NOMO-1 treated with DMSO at 0.1 percent for 48 hours (cell line): ENCODE measurements at regions not wholly inside any gene's neighbourhood (a gene's known extent, or its start where the extent isn't known, plus 50 kb on each side); places are given as distances from the start of the nearest gene placed in this dataset.

ENCODE experiments used
- DNase-seq: peaks from one replicate; lab custom pipeline; 2025; ENCODE audit not compliant: unreplicated experiment; lab: John Stamatoyannopoulos, UW

- DNase-seq: no peak
These were observed 242.9 kb upstream of the ROPN1 start for GRCh38 chr3:124234852-124235252.

DNA sequence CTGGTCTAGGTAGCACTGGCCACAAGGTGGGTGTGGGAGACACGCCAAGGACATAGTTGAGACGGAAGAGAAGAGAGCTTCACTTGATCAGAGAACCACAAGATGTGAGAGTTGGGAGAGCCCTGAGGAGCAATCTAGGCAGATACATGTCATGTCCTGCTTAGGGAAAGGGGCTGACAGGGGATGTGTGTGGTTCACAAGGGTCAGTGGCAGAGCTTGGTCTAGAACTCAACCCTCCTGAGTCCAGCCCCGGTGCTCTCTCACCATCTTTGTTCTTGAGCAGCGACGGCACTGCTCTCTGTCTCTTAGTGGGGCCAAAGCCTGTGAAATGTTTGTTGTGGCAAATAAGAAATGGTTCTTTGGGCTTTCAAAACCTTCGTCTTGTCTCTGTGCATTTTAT, 243.5 kb upstream of the ROPN1 start:
- DNase-seq: no peak

DNA sequence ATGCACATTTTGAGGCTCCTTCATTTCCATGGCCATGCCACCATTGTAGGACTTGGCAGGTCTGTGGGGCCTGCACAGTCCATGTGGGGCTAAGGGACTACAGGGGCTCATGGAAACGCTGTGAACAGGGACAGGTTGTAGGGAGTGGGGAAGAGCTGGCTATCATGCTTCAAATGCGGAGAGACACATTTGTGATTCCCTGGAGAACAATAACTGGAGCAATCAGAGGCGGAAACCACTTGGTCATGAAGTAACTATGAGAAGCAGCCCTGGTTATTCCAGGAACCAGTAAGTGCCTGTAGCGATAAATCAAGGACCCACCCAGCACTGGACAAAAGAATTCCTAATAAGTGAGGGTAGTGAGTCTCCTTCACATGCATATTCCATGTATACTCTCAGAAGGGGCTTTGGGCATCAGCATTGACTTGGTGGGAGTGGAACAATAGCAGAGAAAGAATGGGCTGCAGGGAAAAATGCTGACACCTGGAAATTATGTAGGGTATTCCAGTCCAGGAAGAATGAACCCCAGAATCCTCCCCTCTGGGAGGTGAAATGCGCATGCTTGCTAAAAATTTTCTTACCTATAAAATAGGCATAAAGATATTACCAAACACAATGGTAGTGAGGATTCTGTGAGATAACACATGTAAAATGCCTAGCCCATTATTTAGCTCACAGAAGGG, 251.4 kb upstream of the ROPN1 start:
- no peak for DNase-seq

DNA sequence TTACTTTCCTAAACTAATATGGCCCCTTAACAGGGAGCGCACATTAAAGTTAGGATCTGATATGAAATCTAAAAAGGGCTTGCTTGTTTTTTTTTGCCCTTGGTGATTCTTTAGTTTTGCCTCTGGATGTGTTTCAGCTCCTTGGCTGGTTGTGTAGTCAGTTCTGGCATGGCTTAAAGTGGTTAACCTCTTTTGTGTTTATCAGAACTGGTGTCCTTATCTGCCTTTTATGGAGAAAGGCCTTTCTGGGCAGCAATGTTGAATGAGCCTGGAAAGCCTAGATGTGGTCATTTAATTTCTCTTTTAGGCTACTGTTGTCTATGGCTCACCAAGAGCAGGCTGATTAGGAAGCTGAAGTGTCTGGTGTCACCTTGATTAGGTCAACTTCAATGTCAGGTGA, 254.5 kb upstream of the ROPN1 start:
- no peak for DNase-seq

- peak; percentile 6 for DNase-seq
These were observed 255.0 kb upstream of the ROPN1 start for GRCh38 chr3:124246949-124247348.

GRCh38 chr3:124248471-124249028, 256.6 kb upstream of the ROPN1 start:
- no peak for DNase-seq

GRCh38 chr3:124249038-124249437, 257.1 kb upstream of the ROPN1 start:
- no peak for DNase-seq

DNA sequence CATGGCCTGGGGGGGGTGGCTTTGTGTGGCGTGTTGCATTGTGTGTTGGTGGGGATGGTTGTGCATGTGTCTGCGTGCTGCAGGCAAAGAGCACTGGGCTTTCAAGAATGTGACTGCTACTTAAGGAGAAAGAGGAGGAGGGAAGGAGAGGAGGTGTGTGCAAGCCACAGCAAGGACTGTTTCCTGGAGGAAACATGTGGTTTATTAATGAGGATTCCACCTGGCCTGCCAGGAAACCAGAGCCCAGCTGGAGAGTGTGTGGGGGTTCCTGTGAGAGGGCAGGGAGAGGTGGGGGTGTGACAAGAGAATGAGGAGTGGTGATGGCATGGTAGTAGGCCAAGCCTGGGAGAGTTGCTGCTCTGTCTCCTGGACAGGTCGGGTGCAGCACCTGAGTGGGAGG, 258.1 kb upstream of the ROPN1 start:
- DNase-seq: no peak

DNA sequence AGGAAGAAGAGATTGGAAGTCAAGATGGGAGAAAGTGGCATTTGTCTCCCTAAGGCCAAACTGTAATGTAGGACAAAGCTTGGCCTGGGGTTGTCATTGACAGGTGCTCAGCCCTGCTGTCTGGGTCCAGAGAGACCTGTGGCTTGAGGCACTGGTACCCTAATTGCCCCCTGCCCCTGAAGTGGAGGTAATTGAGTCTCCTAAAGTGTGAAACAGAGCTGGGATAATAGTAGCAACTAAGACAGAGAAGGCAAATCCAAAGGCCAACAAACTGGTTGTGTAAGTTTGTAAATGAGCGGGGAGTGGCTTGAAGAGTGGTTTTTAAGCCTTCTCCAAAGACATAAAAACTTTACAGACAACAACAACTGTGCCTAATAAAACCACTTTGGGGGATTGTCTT, 264.2 kb upstream of the ROPN1 start:
- DNase-seq: no peak

GRCh38 chr3:124256599-124256998, 264.7 kb upstream of the ROPN1 start:
- DNase-seq: no peak

DNA sequence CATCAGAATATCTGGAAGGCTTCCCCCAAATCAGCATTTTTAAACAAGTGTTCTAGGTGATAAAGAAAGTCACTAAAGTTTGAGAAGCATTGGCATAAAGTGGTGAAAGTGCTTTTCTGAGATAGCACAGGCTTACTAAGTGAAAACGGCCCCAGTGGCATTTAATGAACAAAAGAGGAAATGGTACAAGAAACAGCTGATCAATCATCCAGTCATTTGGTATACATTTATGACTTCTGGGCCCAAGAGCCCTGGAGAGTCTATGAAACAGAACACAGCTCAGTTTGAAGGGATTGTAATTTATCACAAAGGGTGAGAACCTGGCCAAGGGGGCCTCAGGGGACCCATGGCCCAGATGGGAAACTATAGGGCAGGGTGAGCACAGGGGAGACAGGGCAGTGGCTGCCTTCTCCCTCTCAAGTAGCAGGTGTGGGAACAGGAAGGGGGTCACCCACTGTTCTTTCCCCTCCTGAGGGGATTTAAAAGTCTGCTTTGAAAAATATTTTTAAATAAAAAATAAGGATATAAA, 265.5 kb upstream of the ROPN1 start:
- no peak for DNase-seq

- DNase-seq: no peak
These were observed 266.2 kb upstream of the ROPN1 start for GRCh38 chr3:124258057-124258500.

DNA sequence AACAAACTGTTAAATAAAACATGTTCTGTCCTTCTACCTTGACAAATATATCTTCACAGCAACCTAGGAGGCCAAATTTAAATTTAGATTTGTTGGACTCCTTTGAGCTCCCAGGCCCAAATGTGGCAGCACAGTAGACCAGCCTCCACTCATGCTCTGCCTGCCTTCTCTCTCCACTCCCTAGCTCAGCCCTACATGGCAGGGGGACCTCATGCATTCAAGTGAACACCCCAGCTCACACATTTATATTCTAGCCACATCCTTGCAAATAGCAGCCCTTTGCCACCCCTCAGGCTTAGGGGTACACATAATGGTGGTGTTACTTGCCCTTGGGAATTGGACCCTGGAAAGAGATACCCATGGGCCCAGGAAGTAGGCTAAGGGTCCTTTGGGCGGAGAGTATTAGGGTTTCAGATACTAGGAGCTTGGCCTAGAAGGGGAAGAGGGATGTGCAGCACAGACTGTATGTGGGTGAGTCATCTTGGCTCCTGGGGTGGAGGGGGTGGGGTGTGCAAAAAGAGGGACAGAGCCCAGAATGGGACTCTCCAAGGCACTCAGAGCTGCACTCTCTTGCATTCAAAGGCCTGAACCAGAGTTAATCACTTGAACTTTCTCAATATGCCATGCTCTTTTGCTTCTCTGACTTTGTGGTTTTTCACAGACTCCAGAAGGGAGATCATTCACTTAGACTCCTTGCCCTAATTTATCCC, 268.4 kb upstream of the ROPN1 start:
- DNase-seq: no peak

- DNase-seq: no peak
These were observed 269.4 kb upstream of the ROPN1 start for GRCh38 chr3:124261306-124261705.

GRCh38 chr3:124263168-124263567, 271.2 kb upstream of the ROPN1 start:
- peak; percentile 1 for DNase-seq

GRCh38 chr3:124264346-124264745, 272.4 kb upstream of the ROPN1 start:
- DNase-seq: no peak

DNA sequence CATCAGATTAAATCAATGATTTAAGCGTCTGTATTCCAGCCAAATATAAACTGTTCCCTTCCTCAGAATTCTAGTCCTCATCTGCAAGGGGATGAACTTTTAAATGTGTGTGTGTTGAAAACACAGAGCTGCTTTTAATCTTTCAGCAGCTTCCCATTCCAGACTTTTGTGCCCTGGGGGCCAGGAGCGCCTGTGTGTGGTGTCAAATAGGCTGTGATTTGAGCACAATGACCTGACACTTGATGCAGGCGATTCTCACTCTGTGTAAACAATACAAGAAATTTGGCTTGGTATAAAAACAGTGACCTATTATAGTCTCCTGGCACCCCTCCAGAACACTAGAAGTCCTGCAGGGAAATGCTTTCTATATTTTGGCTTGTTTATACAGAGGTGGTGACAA, 274.6 kb upstream of the ROPN1 start:
- no peak for DNase-seq

GRCh38 chr3:124267406-124267805, 275.5 kb upstream of the ROPN1 start:
- no peak for DNase-seq

DNA sequence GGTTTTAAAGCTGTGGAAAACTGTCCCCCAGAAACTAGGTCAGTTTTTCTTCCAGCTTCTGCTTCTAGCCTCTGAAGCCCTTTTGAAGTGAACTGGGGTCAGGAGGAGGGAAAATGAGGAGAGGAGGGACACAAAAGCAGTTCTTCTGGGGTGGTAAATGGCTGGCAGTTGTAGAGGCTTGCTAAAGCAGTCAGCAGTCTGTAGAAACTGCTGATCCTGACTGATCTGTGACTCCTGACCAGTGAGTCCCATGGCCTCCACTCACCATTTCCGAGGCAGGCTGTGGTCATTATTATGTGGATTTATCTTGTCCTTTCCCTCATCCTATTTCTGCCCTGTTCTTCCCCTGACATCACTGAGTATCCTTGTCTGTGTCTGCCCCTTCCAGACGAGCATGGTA, 276.4 kb upstream of the ROPN1 start:
- DNase-seq: no peak

GRCh38 chr3:124269619-124270018, 277.7 kb upstream of the ROPN1 start:
- no peak for DNase-seq

DNA sequence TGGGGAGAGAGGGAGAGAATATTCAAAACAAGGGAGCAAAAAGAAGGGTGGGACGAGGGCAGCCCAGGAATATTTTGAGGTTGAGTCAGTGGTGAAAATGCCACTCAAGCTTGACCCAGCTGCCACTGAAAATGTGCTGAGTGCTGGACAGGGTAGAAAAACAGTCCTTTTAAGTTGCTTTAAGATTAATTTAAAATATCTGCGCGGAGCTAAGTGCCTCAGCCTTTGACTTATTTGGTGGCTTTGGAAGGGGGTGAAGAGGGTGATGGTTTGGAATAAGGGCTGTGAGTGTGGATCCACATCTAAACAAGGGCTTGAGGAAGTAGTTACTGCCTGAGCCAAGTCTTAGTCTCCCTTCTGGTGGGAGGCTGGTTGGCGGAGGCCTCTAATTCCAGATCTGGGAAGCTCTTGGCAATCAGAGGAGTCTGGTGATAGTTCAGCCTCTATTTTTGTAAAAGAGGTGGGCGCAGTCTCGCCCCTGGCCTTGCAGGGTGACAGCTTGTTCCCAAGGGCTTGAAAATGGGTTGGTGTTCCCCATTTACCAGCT, 280.8 kb upstream of the ROPN1 start:
- no peak for DNase-seq

GRCh38 chr3:124273651-124274050, 281.7 kb upstream of the ROPN1 start:
- no peak for DNase-seq
